OCI-LY3 (cell line): ENCODE measurements at regions not wholly inside any gene's neighbourhood (a gene's known extent, or its start where the extent isn't known, plus 50 kb on each side); places are given as distances from the start of the nearest gene placed in this dataset.
"Not testable (repeated sequence)": the region's sequence is repeated elsewhere in the genome, so short reads cannot be mapped to it uniquely, and the experiment has no call there.

ENCODE experiments used
- H2AFZ ChIP-seq: fragments of 200-600, 300-600 bp; shearing (Covaris generic); 2 replicates; pipeline ENCODE4 v1.6.0; 2014; ENCODE audit warnings: antibody characterized with exemption, low read depth, low read length
- H3K27ac ChIP-seq: fragments of 200-600, 300-600 bp; sonication (generic); 2 replicates; pipeline ENCODE4 v1.5.1; 2014; ENCODE audit warnings: mild to moderate bottlenecking, low read length, moderate library complexity, mixed read lengths
- H3K27me3 ChIP-seq: fragments of 200-600, 300-600 bp; sonication (generic); 2 replicates; pipeline ENCODE4 v1.6.1; 2014; ENCODE audit warnings: low read depth, low read length, mixed read lengths
- H3K36me3 ChIP-seq: fragments of 200-600, 300-600 bp; sonication (generic); replicated peaks from 2 replicates; pipeline ENCODE3; 2014; ENCODE audit warnings: low read depth, low read length, mixed read lengths
- H3K4me1 ChIP-seq: fragments of 300-600, 200-600 bp; sonication (generic); 2 replicates; pipeline ENCODE4 v1.6.1; 2014; ENCODE audit warnings: low read length, mixed read lengths
- H3K4me2 ChIP-seq: fragments of 200-600, 300-600 bp; sonication (generic); 2 replicates; pipeline ENCODE4 v1.6.1; 2014; ENCODE audit warnings: low read length, mixed read lengths
- H3K4me3 ChIP-seq: fragments of 300-600, 200-600 bp; sonication (generic); 2 replicates; pipeline ENCODE4 v1.5.1; 2014; ENCODE audit warnings: antibody characterized with exemption, mild to moderate bottlenecking, low read length, moderate library complexity
- H3K79me2 ChIP-seq: fragments of 300-600, 200-600 bp; shearing (Covaris generic); 2 replicates; pipeline ENCODE4 v1.6.1; 2014; ENCODE audit warnings: mild to moderate bottlenecking, low read length, mixed read lengths
- H3K9ac ChIP-seq: fragments of 300-600, 200-600 bp; shearing (Covaris generic); 2 replicates; pipeline ENCODE4 v1.6.0; 2014; ENCODE audit warnings: mild to moderate bottlenecking, low read length, moderate library complexity
- H3K9me3 ChIP-seq: fragments of 200-600, 300-600 bp; shearing (Covaris generic); 2 replicates; pipeline ENCODE4 v1.6.1; 2014; ENCODE audit warnings: low read length, mixed read lengths; ENCODE audit not compliant: insufficient read depth
- H4K20me1 ChIP-seq: fragments of 200-600, 300-600 bp; sonication (generic); 2 replicates; pipeline ENCODE4 v1.6.1; 2016; ENCODE audit warnings: low read length, mixed read lengths; ENCODE audit not compliant: insufficient read depth
- EZH2phosphoT487 ChIP-seq: fragments of 200-600 bp; shearing (Covaris generic); IDR thresholded peaks from 2 replicates; pipeline ENCODE4 v1.6.1; 2018; ENCODE audit warnings: antibody characterized with exemption, mixed run types, low read depth
- TF ChIP-seq, protein P1 (sequence below): fragments of 200-600, 300-600 bp; sonication (generic); IDR thresholded peaks from 2 replicates; pipeline ENCODE4 v1.5.1; 2014; ENCODE audit warnings: antibody characterized with exemption, low read length, low read depth

DNA sequence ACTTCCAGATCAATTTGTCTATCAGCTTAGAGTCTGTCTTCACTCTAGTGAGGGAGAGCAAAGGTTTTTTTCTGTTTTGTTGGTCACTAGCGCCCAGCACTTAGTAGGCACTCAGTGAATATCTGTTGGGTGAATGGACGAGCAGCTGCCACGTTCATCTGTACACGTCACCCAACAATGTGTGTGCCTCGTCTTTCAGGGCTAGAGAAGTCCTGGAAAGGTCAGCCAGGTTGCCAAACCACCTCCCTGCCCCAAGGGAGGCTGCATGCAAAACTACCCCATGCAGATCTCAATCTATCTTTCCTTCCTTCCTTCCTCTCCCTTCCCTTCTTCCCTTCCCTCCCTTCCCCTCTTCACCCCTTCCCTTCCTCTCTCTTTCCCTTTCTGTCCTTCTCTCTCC lies 340.9 kb downstream of the SOX9 start:
- H3K36me3 ChIP-seq: no peaks in the 10 kb centered on the region
- no peaks in the 10 kb centered on the region for H3K79me2 ChIP-seq
- no peaks in the 10 kb centered on the region for H3K9me3 ChIP-seq
- TF ChIP-seq, protein P1, sequence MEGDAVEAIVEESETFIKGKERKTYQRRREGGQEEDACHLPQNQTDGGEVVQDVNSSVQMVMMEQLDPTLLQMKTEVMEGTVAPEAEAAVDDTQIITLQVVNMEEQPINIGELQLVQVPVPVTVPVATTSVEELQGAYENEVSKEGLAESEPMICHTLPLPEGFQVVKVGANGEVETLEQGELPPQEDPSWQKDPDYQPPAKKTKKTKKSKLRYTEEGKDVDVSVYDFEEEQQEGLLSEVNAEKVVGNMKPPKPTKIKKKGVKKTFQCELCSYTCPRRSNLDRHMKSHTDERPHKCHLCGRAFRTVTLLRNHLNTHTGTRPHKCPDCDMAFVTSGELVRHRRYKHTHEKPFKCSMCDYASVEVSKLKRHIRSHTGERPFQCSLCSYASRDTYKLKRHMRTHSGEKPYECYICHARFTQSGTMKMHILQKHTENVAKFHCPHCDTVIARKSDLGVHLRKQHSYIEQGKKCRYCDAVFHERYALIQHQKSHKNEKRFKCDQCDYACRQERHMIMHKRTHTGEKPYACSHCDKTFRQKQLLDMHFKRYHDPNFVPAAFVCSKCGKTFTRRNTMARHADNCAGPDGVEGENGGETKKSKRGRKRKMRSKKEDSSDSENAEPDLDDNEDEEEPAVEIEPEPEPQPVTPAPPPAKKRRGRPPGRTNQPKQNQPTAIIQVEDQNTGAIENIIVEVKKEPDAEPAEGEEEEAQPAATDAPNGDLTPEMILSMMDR: no peak
- no peak for TF ChIP-seq EZH2phosphoT487
- peaks cover 22% of the 10 kb centered on the region for H3K4me1 ChIP-seq
- H3K27me3 ChIP-seq: peaks cover 14% of the 10 kb centered on the region; the same call in 1 of the 2 replicates
- no peak overlapping the region for H2AFZ ChIP-seq
- H4K20me1 ChIP-seq: no peaks in the 10 kb centered on the region
- H3K4me2 ChIP-seq: no peak overlapping the region
- no peak overlapping the region for H3K9ac ChIP-seq
- H3K4me3 ChIP-seq: no peak overlapping the region
- no peak overlapping the region for H3K27ac ChIP-seq

DNA sequence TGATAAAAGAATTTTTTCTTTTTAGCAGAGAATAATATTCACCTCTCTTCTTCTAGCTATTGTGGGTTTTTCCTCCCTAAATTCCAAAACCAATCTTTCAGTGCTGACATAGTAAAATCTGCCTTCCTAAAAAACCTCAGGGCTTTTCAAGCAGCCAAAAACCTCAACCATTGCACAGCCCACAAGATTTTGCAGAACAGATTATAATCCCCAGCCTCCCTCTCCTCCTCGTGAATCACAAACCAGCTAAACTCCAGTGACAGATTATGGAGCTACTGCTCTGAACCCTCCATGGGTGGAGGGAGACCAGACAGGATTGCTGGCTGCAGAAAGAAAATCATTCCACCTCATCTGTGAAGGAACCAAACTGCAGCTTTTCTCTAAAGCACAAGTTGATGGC lies 341.6 kb downstream of the SOX9 start:
- Histone ChIP-seq H3K4me2 (no peak overlapping the region), H2AFZ (no peak overlapping the region), H3K36me3 (no peaks in the 10 kb centered on the region), H3K4me1 (peaks cover 28% of the 10 kb centered on the region), H4K20me1 (no peaks in the 10 kb centered on the region), H3K9ac (no peak overlapping the region), H3K27ac (no peak overlapping the region), H3K79me2 (no peaks in the 10 kb centered on the region), H3K9me3 (no peaks in the 10 kb centered on the region), H3K27me3 (peaks cover 14% of the 10 kb centered on the region; the same call in 1 of the 2 replicates), H3K4me3 (no peak overlapping the region)
- TF ChIP-seq, protein P1: no peak
- no peak for TF ChIP-seq EZH2phosphoT487

DNA sequence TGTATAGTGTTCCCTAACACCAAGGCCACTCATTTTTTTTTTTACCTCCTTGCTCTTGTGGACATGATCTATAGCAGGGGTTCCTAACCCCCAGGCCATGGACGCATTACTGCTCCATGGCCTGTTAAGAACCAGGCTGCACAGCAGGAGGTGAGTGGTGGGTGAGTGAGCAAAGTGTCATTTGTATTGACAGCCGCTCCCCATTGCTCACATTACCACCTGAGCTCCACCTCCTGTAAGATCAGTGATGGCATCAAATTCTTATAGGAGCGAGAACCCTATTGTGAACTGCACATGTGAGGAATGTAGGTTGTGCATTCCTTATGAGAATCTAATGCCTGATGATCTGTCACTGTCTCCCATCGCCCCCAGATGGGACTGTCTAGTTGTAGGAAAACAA lies 342.0 kb downstream of the SOX9 start:
- Histone ChIP-seq H3K27ac (no peak overlapping the region), H3K27me3 (peaks cover 14% of the 10 kb centered on the region; the same call in 1 of the 2 replicates), H4K20me1 (no peaks in the 10 kb centered on the region), H3K9ac (no peak overlapping the region), H3K4me3 (no peak overlapping the region), H3K9me3 (no peaks in the 10 kb centered on the region), H3K4me1 (peaks cover 32% of the 10 kb centered on the region), H3K36me3 (no peaks in the 10 kb centered on the region), H3K79me2 (no peaks in the 10 kb centered on the region), H2AFZ (no peak overlapping the region), H3K4me2 (no peak overlapping the region)
- TF ChIP-seq, protein P1: no peak
- no peak for TF ChIP-seq EZH2phosphoT487

DNA sequence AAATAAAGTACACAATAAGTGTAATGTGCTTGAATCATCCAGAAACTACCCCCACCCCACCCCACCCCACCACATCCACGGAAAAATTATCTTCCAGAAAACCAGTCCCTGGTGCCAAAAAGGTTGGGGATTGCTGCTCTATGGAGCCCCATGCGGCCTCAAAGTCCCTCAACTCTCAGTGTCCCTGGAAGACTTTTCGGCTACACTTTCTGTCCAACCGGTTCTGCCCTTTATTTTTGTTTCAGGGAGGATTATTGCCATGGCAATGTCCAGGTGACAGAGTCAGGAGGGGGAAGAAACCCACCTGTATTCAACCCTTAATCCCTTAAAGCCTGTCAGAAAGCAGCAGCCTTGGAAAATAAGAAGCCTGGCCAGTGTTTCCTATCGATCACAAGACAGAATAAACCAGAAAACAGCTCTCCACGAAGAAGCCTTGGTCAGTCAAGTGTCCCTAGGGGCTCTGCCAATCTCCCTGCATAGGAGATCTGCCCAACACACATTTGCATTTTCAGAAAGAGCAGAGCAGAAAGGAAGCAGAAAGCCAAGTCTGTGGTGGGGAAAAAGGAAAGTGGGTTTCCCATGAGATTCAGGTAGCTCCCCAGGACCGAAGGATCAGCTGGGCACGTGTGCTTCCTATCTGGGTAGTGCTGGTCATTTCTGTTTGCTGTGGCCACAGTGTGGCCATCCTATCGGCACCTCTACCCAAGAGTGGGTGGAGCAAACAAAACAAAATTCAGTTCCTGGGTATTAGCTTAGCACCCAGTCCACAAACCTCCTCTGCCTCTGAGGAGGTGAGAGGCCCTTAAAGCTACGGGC lies 342.7 kb downstream of the SOX9 start:
- H3K27ac ChIP-seq: no peak overlapping the region
- no peak overlapping the region for H3K9ac ChIP-seq
- H2AFZ ChIP-seq: no peak overlapping the region
- H3K79me2 ChIP-seq: no peaks in the 10 kb centered on the region
- no peaks in the 10 kb centered on the region for H3K9me3 ChIP-seq
- H3K27me3 ChIP-seq: peaks cover 14% of the 10 kb centered on the region; the same call in 1 of the 2 replicates
- no peaks in the 10 kb centered on the region for H4K20me1 ChIP-seq
- TF ChIP-seq, protein P1: no peak
- TF ChIP-seq EZH2phosphoT487: no peak
- H3K4me3 ChIP-seq: no peak overlapping the region
- no peaks in the 10 kb centered on the region for H3K36me3 ChIP-seq
- H3K4me1 ChIP-seq: peaks cover 35% of the 10 kb centered on the region
- H3K4me2 ChIP-seq: peak overlapping the region; percentile 12

DNA sequence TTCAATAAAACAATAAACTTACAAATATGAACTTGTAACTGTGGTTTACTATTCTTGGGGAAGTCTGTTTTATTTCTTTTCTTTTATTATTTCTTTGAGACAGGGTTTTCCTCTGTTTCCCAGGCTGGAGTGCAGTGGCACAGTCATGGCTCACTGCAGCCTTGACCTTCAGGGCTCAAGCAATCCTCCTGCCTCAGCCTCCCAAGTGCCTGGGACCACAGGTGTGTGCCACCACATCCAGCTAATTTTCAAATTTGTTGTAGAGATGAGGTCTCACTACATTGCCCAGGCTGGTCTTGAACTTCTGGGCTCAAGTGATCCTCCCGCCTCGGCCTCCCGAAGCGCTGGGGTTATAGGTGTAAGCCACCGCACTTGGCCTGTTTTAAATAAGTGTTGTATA lies 343.4 kb downstream of the SOX9 start:
- H3K79me2 ChIP-seq: not testable (repeated sequence)
- peaks cover 35% of the 10 kb centered on the region for H3K4me1 ChIP-seq

More for the DNA sequence above, 343.4 kb downstream of the SOX9 start:
- not testable (repeated sequence) for H3K9me3 ChIP-seq, H3K9ac ChIP-seq, H3K4me3 ChIP-seq, H3K36me3 ChIP-seq, H3K4me2 ChIP-seq, H2AFZ ChIP-seq, H3K27ac ChIP-seq, H4K20me1 ChIP-seq
- H3K27me3 ChIP-seq: peaks cover 14% of the 10 kb centered on the region; the same call in 1 of the 2 replicates
